GM18511 (cell line): ENCODE measurements at regions not wholly inside any gene's neighbourhood (a gene's known extent, or its start where the extent isn't known, plus 50 kb on each side); places are given as distances from the start of the nearest gene placed in this dataset.
"Not testable (repeated sequence)": the region's sequence is repeated elsewhere in the genome, so short reads cannot be mapped to it uniquely, and the experiment has no call there.

Experiments used
- ATAC-seq: cut with Tn5 transposase; IDR thresholded peaks from one replicate; pipeline ENCODE4 v1.9.1; 2021; ENCODE audit warnings: mild to moderate bottlenecking, moderate library complexity; ENCODE audit not compliant: unreplicated experiment

DNA sequence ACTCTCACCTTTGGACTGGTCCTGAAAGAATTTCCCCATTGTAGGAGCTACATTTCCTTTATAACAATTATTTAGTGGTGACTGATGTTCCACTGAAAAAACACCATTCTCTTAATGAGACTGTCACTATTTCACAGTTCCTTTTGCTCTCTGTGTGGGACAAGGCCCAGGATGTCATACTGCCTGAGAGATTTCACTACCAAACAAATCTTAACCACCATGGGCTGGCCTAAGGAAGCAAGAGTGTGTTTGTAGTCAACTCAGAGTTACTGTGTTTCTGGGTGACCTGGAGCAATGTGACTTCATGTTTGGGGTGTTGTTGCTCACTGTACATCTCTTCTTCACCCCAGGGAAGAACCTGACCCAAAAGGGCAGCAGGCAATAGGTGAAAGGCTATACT is 50.1 kb upstream of the ZNF608 start:
- peak; percentile 54 for ATAC-seq

- no peak for ATAC-seq
These were observed 51.2 kb upstream of the ZNF608 start for GRCh38 chr5:124797665-124798087.

DNA sequence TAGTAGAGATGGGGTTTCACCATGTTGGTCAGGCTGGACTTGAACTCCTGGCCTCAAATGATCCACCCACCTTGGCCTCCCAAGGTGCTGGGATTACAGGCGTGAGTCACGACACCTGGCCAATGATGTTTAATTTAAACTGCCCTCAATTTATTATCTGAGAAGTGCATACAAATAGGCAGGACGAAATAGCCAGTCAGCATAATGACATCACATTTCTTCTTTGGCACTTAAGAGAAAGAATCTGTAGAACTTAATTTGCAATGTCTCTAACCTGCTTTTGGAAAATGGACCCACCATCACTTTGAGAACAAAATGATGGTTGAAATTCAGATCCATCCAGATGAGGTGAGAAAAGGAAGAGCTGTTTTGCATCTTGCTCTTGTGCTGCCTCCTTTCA is 52.5 kb upstream of the ZNF608 start:
- no peak for ATAC-seq

DNA sequence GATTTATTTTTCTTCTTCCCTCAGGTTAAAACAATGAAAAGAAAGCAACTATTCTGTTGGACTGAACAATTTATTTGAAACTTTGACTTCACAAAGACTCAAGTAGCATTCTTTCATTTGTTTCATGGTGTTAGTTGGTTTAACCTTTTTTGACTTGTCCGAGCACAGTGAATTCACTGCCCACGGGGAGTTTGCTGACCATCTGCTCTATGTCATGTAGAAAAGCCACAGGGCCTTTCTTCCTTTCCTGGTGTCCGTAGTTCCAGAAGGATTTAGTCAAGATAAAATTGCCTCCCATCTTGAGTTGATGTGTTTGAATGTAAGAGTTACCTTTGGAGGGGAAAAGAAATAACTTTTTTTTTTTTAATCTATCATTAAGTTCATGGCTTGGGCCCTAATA is 55.1 kb upstream of the ZNF608 start:
- ATAC-seq = no peak

DNA sequence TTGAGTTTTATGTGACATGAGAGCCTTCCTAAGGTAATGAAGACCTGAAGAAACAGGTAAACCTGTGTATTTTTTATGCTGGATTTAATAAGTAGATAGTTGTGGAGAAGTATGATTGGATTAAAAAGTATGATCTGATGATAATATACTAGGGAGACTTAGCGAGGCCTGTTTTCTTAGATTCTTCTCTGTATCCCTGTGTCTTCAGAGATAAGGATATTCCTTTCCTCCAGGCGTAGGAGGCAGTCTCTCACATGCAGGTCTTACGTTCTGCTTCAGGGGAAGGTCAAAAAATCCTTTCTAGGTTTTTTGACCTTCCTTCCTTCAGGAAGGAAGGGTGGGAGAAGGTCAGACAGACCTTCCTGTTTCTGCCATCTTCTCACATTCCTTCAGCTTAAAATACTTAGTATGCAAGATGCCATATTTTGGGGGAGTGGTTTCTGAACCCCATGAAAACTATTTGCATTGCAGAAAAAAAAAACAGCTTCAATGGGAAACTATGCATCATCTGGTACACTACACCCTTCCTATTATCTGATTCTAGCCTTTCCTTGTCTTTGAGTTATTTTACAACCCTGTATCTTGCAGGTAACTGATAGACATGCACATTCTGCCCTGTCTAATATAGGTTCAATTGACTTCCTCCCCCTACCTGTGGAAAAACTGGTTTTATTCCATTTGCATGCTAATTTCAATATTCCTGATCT is 57.3 kb upstream of the ZNF608 start:
- no peak for ATAC-seq

GRCh38 chr5:124806026-124806372 is 59.6 kb upstream of the ZNF608 start:
- no peak for ATAC-seq

- ATAC-seq = no peak
These were observed 60.1 kb upstream of the ZNF608 start for GRCh38 chr5:124806373-124807077.

- ATAC-seq = no peak
These were observed 62.4 kb upstream of the ZNF608 start for GRCh38 chr5:124808842-124809268.

DNA sequence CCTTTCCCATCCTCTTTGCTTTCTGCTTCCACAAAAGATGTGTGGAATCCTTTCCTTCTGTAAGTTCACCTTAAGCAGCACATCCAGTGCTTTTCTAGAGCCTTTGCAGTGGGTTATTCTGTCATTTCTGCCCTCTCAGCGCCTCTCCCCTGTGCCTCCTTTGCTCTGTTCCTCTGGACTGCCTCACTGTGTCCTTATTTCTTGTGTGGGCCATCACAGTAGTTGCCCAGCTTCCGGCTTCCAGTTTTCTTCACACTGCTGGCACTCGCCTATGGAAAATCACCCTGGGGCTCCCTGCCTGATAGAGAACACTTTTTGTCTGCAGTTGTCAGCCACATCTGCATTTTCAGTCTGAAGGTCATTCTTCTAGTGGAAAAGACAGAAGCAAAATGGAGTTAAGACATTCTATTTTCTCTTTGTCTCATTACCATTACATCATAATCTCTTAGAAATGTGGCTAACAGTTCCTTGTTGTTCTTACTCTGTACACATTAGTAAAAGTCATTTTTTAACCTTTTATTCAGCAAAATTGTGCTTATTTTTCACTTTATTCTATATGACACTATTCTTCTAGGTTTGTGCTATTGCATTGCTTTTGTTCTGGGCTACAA is 64.1 kb upstream of the ZNF608 start:
- ATAC-seq = no peak

GRCh38 chr5:124812771-124813358 is 66.4 kb upstream of the ZNF608 start:
- no peak for ATAC-seq

DNA sequence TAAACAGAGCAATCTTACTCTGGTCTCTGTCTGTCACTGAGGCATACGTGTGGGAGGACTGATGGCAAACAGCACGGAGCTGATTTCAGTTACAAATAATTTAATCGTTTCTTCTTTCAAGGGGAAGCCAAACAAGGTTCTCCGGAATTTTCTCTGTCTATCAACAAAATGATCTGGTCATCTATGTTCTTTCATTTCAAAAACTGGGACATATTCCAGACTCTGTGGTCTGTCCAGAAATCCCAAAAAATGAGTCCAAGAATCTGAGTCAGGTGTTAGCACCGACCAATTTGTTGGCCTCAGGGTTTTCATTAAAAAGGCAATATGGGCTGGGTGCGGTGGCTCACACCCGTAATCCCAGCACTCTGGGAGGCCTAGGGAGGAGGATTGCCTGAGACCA is 69.9 kb upstream of the ZNF608 start:
- no peak for ATAC-seq

DNA sequence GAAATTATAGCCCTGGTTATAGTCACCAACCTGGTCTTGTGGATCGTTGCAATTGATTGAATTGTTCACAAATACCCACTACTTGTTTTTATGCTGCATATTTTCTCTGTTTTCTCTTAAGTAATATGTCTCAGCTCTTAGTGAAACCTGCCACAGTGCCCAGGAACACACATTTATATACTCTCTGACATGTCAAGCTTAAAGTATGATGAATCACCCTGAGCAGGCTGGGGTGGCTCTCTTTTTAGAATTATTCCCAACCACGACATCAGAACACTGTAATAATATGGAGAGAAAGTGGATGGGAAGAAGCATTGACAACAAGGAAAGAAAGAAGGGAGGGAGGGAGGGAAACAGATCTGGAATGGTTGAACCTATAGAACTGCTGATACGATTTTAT is 72.8 kb upstream of the ZNF608 start:
- ATAC-seq = no peak

DNA sequence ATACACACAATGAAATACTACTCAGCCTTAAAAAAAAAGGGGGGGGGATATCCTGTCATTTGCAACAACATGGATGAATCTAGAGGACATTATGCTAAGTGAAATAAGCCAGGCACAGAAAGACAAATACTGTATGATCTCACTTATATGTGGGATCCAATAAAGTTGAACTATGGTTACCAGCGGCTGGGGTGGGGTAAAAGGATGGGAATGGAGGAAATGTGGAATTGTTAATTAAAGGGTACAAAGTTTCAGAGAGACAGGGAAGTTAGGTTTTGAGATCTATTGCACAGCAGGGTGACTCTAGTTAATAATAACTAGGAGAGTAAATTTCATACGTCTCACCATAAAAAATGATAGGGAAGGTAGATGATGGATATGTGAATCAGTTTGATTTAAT is 76.2 kb upstream of the ZNF608 start:
- ATAC-seq = no peak

DNA sequence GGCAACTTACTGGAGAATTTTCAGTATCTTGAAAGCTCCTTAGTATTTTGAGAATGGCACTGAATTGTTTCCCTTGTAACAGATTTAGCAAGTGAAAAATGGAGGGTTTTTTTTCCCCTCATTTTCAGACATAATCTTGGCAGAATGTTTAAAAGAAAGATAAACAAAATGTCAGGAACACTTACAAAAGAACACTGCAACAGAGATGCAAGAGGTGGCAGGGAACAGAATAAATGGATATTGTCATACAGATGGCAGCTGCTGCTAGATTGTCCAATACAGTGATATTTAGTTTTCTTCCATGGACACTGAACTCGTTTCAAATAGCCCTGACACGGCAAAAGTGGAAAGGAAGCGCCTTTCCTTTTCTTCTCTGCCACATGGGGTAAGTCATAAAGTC is 76.9 kb upstream of the ZNF608 start:
- no peak for ATAC-seq

- no peak for ATAC-seq
These were observed 78.3 kb upstream of the ZNF608 start for GRCh38 chr5:124824637-124825158.

DNA sequence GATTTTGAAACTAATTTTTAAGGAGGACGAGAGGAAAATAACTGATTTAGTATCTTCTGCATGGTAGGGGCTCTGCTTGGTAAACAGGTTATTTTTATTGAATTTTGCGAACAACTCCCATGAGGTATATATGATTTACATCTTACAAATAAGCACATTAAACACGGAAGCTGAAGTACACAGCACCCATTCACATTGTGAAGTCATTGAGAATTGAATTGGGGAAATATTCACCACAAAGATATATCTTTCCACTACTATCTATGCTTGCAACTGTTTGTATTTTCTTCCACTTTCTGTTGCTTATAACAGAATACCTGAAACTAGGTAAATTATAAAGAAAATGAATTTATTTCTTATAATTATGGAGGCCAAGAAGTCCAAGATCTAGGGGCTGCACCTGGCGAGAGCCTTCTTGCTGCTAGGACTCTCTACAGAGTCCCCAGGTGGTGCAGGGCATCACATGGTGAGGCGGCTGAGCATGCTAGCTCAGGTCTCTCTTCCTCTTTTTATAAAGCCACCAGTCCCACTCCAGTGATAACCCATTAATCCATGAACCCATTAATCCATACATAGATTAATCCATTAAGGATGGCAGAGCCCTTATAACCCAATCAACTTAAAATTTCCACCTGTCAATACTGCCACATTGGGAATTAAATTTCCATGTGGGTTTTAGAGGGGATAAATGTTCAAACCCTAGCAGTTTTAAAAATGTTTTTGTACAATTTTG is 79.0 kb upstream of the ZNF608 start:
- peak; percentile 94 for ATAC-seq

DNA sequence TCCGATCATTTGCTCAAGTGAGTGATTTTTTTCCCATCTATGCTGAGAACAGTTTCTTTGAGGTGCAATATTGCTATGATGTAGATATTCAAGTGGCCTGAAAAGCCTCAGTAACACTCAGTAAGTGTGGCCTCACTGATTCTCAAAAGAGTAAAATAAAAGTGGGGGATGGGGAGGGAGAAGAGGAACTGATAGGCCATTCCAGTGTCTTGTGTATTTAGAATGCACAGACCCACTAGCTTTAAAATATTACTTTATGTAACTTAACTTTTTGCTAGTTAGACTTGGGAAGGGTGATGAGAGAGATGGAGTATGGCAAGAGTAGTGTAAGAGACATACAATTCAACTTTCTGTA is 79.5 kb upstream of the ZNF608 start:
- peak; percentile 28 for ATAC-seq

DNA sequence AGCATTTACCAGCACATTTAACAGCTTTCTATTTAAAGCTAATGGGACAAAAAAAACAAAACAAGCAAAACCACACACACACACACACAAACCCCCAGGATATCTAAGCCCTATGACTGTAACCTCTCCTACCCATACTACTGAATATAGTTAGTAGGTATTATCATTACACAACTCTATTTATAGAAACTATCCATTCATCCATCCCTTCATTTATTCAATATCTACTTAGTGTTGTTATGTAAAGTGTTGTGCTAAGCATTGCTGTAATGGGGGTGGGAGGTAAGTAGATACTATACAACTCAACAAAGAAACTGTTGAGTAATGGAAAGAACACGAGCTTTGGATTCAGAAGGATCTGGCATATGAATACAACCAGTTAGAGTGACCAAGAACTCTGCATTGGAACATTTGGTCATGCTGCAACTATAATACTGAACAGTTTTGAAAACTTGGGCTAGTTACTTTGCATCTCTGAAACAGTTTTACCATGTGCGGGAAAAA is 82.3 kb upstream of the ZNF608 start:
- no peak for ATAC-seq

GRCh38 chr5:124831687-124832240 is 85.3 kb upstream of the ZNF608 start:
- no peak for ATAC-seq

- no peak for ATAC-seq
These were observed 86.1 kb upstream of the ZNF608 start for GRCh38 chr5:124832510-124832909.

- ATAC-seq = not testable (repeated sequence)
These were observed 89.9 kb upstream of the ZNF608 start for GRCh38 chr5:124836314-124836713.
